Activated B cell treated with CpG ODN at 0.5 μM for 24 hours (primary cell): ENCODE measurements at regions not wholly inside any gene's neighbourhood (a gene's known extent, or its start where the extent isn't known, plus 50 kb on each side); places are given as distances from the start of the nearest gene placed in this dataset.

Experiments used
- ATAC-seq: fragments of 200-7000 bp; cut with Tn5 transposase; one replicate; pipeline ENCODE4 v1.10.0; 2021; ENCODE audit warnings: low read depth, mild to moderate bottlenecking, moderate library complexity
- CTCF ChIA-PET: fragments of 350-600 bp; sonication (Branson Sonifier 250); formaldehyde crosslinking; loops from one replicate; lab custom pipeline; 2021; ENCODE audit warnings: antibody characterized with exemption; lab: Charles Lee
- POLR2A ChIA-PET: fragments of 350-600 bp; sonication (Branson Sonifier 250); formaldehyde crosslinking; loops from one replicate; lab custom pipeline; 2021; ENCODE audit warnings: antibody characterized with exemption; lab: Charles Lee
- DNase-seq: peaks from one replicate; pipeline ENCODE4 v3.0.0; 2022
- H3K27ac Mint-ChIP-seq: one replicate; pipeline ENCODE4 v1.8.0; 2020; ENCODE audit warnings: mixed read lengths
- H3K27me3 Mint-ChIP-seq: one replicate; pipeline ENCODE4 v1.8.0; 2021; ENCODE audit warnings: mixed read lengths
- H3K36me3 Mint-ChIP-seq: one replicate; pipeline ENCODE4 v1.8.0; 2021; ENCODE audit warnings: low read depth, mixed read lengths
- H3K4me1 Mint-ChIP-seq: one replicate; pipeline ENCODE4 v1.8.0; 2021; ENCODE audit warnings: mixed read lengths
- H3K4me3 Mint-ChIP-seq: one replicate; pipeline ENCODE4 v1.8.0; 2020; ENCODE audit warnings: mild to moderate bottlenecking, mixed read lengths
- H3K9me3 Mint-ChIP-seq: one replicate; pipeline ENCODE4 v1.8.0; 2020; ENCODE audit warnings: mixed read lengths
- intact Hi-C: fragments of 100-400 bp; cut with micrococcal nuclease; formaldehyde crosslinking; loops from one replicate; pipeline ENCODE4 v1.15.1; 2024
- TF ChIP-seq, protein P1 (sequence below): fragments of 200-600 bp; IDR thresholded peaks from one replicate; pipeline ENCODE4 v1.8.0; 2022; ENCODE audit warnings: antibody characterized with exemption, mild to moderate bottlenecking

DNA sequence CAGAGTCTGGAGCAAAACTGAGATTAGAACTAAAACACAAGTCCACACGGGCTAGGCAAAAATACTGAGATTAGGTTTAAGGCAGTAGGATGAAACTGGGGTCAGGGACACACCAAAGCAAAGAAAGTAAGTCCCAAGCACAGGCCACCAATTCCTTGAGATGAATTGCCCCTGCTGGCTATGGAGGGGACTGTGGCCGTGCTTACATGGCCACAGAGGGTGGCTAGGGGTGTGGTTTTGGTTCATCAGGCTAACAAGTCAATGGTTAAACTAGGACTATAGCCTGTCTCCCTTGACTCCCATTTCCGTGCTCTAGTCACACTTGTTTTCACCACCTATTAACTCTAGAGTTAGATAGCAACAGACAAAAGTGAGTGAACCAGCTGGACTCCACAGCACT is 394.8 kb downstream of the PBX1 start:
- CTCF ChIA-PET = no interaction called here
- intact Hi-C loops = no loop called here
- DNase-seq = no peak
- Mint-ChIP-seq H3K27me3 (no peaks in the 10 kb centered on the region), H3K4me1 (no peaks in the 10 kb centered on the region), H3K9me3 (peaks cover 6% of the 10 kb centered on the region), H3K36me3 (no peaks in the 10 kb centered on the region), H3K4me3 (no peak overlapping the region), H3K27ac (no peak overlapping the region)
- POLR2A ChIA-PET = no interaction called here
- no peak for ATAC-seq
- TF ChIP-seq, protein P1, sequence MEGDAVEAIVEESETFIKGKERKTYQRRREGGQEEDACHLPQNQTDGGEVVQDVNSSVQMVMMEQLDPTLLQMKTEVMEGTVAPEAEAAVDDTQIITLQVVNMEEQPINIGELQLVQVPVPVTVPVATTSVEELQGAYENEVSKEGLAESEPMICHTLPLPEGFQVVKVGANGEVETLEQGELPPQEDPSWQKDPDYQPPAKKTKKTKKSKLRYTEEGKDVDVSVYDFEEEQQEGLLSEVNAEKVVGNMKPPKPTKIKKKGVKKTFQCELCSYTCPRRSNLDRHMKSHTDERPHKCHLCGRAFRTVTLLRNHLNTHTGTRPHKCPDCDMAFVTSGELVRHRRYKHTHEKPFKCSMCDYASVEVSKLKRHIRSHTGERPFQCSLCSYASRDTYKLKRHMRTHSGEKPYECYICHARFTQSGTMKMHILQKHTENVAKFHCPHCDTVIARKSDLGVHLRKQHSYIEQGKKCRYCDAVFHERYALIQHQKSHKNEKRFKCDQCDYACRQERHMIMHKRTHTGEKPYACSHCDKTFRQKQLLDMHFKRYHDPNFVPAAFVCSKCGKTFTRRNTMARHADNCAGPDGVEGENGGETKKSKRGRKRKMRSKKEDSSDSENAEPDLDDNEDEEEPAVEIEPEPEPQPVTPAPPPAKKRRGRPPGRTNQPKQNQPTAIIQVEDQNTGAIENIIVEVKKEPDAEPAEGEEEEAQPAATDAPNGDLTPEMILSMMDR = no peak

DNA sequence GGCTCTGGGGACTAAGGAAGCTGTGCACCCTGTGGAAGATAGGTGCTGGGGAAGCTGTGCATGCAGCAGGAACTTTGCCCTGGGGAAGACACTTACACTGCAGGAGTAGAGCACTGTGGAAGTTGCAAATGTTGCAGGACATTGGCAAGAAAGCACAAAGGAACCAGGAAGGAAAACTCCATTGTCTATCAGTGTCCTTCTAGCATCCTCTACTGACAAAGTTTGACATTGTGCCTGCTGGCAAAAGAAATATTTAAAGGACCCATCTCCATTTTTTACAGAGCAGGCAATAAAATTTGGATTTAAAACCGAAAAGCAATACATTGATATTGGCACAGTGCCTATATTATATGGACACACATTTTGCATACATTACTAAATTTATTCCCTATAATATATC is 394.1 kb downstream of the PBX1 start:
- peaks cover 12% of the 10 kb centered on the region for H3K9me3 Mint-ChIP-seq
- DNase-seq = no peak
- CTCF ChIA-PET = no interaction called here

DNA sequence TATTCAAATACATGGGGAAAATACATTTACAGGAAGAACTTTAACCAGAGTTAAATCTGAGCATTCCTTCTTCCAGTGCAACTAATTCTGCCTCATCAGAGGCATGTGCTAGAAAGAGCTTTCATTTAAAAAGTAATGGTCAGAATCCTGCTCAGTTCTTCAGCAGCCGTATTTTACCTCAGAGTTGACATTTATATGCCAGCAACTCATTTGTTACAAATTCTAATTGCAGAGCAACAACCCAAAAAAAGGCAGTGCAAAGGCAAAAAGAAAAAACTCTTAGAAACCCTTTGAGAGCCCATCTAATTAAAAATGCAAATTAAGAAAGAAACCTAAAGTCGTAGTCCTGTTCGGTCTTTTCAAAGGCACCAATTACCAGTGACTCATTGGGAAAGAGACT is 392.5 kb downstream of the PBX1 start:
- DNase-seq = no peak
- Mint-ChIP-seq H3K4me1 (no peaks in the 10 kb centered on the region), H3K4me3 (no peak overlapping the region), H3K27me3 (no peaks in the 10 kb centered on the region), H3K9me3 (peaks cover 23% of the 10 kb centered on the region), H3K36me3 (no peaks in the 10 kb centered on the region), H3K27ac (no peak overlapping the region)
- TF ChIP-seq, protein P1 = no peak
- ATAC-seq = no peak
- intact Hi-C loops = no loop called here
- ChIA-PET POLR2A (no interaction called here), CTCF (no interaction called here)

More for the DNA sequence above, 394.1 kb downstream of the PBX1 start:
- intact Hi-C loops = no loop called here
- Mint-ChIP-seq H3K36me3 (no peaks in the 10 kb centered on the region), H3K4me3 (no peak overlapping the region), H3K4me1 (no peaks in the 10 kb centered on the region), H3K27me3 (no peaks in the 10 kb centered on the region), H3K27ac (no peak overlapping the region)
- no peak for ATAC-seq
- POLR2A ChIA-PET = no interaction called here
- TF ChIP-seq, protein P1 = no peak

DNA sequence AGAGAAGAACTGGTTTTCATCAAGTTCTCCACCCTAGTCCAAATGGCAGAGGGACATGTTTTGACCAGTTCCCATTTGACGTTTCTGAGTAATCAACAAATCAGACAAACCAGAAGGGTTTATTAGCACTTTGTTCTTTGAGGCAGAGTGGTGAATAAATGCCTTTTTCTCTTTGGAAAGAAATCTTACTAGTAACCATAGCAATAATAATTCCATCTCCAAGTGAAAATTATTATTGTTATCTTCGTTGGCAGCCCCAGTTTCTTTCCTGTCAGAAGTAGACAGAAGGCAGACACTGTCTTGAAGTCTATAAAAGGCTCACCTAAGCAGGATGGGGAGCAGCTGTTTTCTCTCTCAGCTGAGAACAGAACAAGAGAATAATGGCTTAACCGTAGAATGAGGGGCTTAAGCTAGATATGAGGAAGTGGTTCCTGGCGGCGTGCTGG is 391.6 kb downstream of the PBX1 start:
- no peak for DNase-seq
- H3K9me3 Mint-ChIP-seq = peaks cover 23% of the 10 kb centered on the region
- TF ChIP-seq, protein P1 = no peak
- no peak for ATAC-seq
- ChIA-PET CTCF (no interaction called here), POLR2A (no interaction called here)
- no peak overlapping the region for H3K27ac Mint-ChIP-seq
- intact Hi-C loops = no loop called here
- no peak overlapping the region for H3K4me3 Mint-ChIP-seq
- H3K27me3 Mint-ChIP-seq = no peaks in the 10 kb centered on the region
- H3K36me3 Mint-ChIP-seq = no peaks in the 10 kb centered on the region
- H3K4me1 Mint-ChIP-seq = no peaks in the 10 kb centered on the region

DNA sequence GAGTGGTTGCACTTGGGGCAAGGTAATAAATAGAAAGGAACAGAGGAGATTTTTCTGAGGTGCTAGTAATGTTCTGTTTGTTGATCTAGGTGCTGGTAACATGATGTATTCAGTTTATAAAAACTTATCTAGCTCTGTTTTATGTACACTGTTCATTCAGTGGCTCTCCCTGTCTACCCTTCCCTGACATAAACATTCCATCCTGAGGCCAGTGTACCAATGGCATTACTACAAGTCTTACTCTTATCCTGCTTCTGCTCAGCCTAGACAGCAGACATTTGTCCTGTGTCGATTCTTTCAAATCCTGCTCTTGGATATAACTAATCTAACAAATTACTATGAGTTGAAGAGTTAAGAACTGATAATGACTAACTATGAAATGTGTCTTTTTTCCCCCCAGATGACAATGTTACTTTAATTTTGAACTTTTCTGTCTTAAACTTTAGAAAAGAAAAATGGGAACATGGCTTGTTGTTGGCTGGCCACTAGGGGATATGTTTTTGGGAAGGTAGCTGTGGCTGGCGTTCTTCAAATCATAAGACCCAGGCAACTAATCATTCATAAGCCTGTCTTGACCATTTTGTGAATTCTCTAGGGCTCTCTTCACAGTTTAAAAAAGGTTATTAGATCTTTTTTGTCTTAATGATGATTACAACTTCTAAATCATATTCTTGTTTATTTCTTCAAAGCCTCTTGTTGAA is 390.9 kb downstream of the PBX1 start:
- DNase-seq (no peak), ATAC-seq (no peak)
- Mint-ChIP-seq H3K9me3 (peaks cover 23% of the 10 kb centered on the region), H3K36me3 (no peaks in the 10 kb centered on the region), H3K4me3 (no peak overlapping the region), H3K27ac (no peak overlapping the region), H3K4me1 (no peaks in the 10 kb centered on the region), H3K27me3 (no peaks in the 10 kb centered on the region)
- intact Hi-C loops = no loop called here
- CTCF ChIA-PET = no interaction called here
- TF ChIP-seq, protein P1 = no peak
- POLR2A ChIA-PET = no interaction called here
